ENCODE measurements at regions not wholly inside any gene's neighbourhood (a gene's known extent, or its start where the extent isn't known, plus 50 kb on each side); places are given as distances from the start of the nearest gene placed in this dataset.

DNA sequence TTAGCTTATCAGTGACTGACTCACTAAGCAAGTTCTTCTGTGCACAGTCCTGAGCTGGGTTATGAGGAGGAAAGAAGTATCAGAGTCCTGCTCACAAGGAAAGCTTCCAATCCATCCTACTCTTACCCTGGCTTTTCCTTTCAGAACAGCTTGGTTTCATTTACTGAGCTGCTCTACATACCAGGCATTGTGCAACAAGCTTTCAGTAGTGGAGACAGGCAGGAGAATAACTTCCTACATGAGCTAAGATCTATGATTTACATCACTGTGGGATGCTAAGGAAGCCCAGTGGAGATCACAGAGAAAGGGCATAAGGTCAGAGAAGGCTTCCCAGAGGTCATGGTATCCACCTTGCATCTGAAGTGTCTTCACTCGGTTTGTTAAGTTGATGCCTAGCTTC is 144.5 kb downstream of the MAP3K7 start:
- TF ChIP-seq, protein P1, sequence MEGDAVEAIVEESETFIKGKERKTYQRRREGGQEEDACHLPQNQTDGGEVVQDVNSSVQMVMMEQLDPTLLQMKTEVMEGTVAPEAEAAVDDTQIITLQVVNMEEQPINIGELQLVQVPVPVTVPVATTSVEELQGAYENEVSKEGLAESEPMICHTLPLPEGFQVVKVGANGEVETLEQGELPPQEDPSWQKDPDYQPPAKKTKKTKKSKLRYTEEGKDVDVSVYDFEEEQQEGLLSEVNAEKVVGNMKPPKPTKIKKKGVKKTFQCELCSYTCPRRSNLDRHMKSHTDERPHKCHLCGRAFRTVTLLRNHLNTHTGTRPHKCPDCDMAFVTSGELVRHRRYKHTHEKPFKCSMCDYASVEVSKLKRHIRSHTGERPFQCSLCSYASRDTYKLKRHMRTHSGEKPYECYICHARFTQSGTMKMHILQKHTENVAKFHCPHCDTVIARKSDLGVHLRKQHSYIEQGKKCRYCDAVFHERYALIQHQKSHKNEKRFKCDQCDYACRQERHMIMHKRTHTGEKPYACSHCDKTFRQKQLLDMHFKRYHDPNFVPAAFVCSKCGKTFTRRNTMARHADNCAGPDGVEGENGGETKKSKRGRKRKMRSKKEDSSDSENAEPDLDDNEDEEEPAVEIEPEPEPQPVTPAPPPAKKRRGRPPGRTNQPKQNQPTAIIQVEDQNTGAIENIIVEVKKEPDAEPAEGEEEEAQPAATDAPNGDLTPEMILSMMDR (IDR thresholded peaks at IDR 0.05): no peak
- TF ChIP-seq POLR2A (IDR thresholded peaks at IDR 0.05): no peak
- no peak for TF ChIP-seq POLR2AphosphoS5 (IDR thresholded peaks at IDR 0.05; ENCODE audit: insufficient read depth in 1 of 2, low read depth in 1 of 2)
